ENCODE measurements at regions not wholly inside any gene's neighbourhood (a gene's known extent, or its start where the extent isn't known, plus 50 kb on each side); places are given as distances from the start of the nearest gene placed in this dataset.
A peak's percentile ranks its signal among the peaks of the same experiment; 100 is the strongest.

GRCh38 chr2:185954389-185954788, 215.8 kb downstream of the FSIP2 start:
- TF ChIP-seq CTCF (IDR thresholded peaks at IDR 0.05; ENCODE audit: insufficient read depth, low read depth, low read length, missing control alignments): no peak
- no peak overlapping the region for H3K4me3 ChIP-seq (ENCODE audit: low read length)
- DNase-seq (ENCODE audit: low read depth): no peak

GRCh38 chr2:185955050-185955449, 216.4 kb downstream of the FSIP2 start:
- no peak overlapping the region for H3K4me3 ChIP-seq (ENCODE audit: low read length)
- TF ChIP-seq CTCF (IDR thresholded peaks at IDR 0.05; ENCODE audit: insufficient read depth, low read depth, low read length, missing control alignments): no peak
- DNase-seq (ENCODE audit: low read depth): no peak

GRCh38 chr2:185967335-185967734, 228.7 kb downstream of the FSIP2 start:
- no peak for DNase-seq (ENCODE audit: low read depth)
- H3K4me3 ChIP-seq (ENCODE audit: low read length): no peak overlapping the region
- TF ChIP-seq CTCF (IDR thresholded peaks at IDR 0.05; ENCODE audit: insufficient read depth, low read depth, low read length, missing control alignments): no peak

- TF ChIP-seq CTCF (IDR thresholded peaks at IDR 0.05; ENCODE audit: insufficient read depth, low read depth, low read length, missing control alignments): no peak
- DNase-seq (ENCODE audit: low read depth): peak; percentile 77
- no peak overlapping the region for H3K4me3 ChIP-seq (ENCODE audit: low read length)
These were observed 231.7 kb downstream of the FSIP2 start for GRCh38 chr2:185970148-185970852.

- H3K4me3 ChIP-seq (ENCODE audit: low read length): no peak overlapping the region
- DNase-seq (ENCODE audit: low read depth): peak; percentile 87
- no peak for TF ChIP-seq CTCF (IDR thresholded peaks at IDR 0.05; ENCODE audit: insufficient read depth, low read depth, low read length, missing control alignments)
These were observed 240.2 kb downstream of the FSIP2 start for GRCh38 chr2:185978634-185979407.

- H3K4me3 ChIP-seq (ENCODE audit: low read length): no peak overlapping the region
- DNase-seq (ENCODE audit: low read depth): peak; percentile 97
- TF ChIP-seq CTCF (IDR thresholded peaks at IDR 0.05; ENCODE audit: insufficient read depth, low read depth, low read length, missing control alignments): peak; percentile 29
These were observed 241.0 kb downstream of the FSIP2 start for GRCh38 chr2:185979546-185980071.
